ENCODE measurements at regions not wholly inside any gene's neighbourhood (a gene's known extent, or its start where the extent isn't known, plus 50 kb on each side); places are given as distances from the start of the nearest gene placed in this dataset.

GRCh38 chr1:220326578-220326977 lies 54.3 kb upstream of the RAB3GAP2 start:
- in situ Hi-C loops (cut with HindIII; ENCODE audit: low sequenced_read_pairs): no loop called here
- DNase-seq (ENCODE audit: low spot score): no peak

GRCh38 chr1:220325306-220325995 lies 53.2 kb upstream of the RAB3GAP2 start:
- no peak for DNase-seq (ENCODE audit: low spot score)
- in situ Hi-C loops (cut with HindIII; ENCODE audit: low sequenced_read_pairs): no loop called here

- no peak for DNase-seq (ENCODE audit: low spot score)
- in situ Hi-C loops (cut with HindIII; ENCODE audit: low sequenced_read_pairs): no loop called here
Observed at GRCh38 chr1:220323717-220324116, 51.5 kb upstream of the RAB3GAP2 start.

GRCh38 chr1:220322570-220322969 lies 50.3 kb upstream of the RAB3GAP2 start:
- in situ Hi-C loops (cut with HindIII; ENCODE audit: low sequenced_read_pairs): no loop called here
- no peak for DNase-seq (ENCODE audit: low spot score)
